ENCODE measurements at regions not wholly inside any gene's neighbourhood (a gene's known extent, or its start where the extent isn't known, plus 50 kb on each side); places are given as distances from the start of the nearest gene placed in this dataset.

- no peak for DNase-seq
Measured at GRCh38 chr13:33953781-33954180, 135.8 kb downstream of the RFC3 start.

GRCh38 chr13:33956346-33956745, 138.4 kb downstream of the RFC3 start:
- no peak for DNase-seq

- DNase-seq: no peak
Measured at GRCh38 chr13:33957497-33957905, 139.6 kb downstream of the RFC3 start.

DNA sequence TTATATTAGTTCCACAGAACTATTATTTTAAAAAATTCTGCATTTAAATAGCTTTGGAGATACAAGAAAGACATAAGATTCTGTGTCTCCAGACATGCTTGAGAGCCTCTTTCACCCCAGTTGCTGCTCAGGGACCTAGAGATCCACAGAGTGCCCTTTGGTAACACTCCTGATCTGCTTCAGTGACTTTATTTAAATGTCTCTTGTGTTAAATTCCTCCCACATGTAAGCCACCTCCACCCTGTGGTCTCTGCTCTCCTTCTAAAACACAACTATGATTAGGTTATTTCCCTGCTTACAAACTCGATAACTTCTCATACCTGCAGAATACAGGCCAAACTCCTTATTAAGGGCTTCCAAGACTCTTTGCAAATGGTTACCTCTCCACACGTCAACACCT, 141.0 kb downstream of the RFC3 start:
- no peak for DNase-seq

DNA sequence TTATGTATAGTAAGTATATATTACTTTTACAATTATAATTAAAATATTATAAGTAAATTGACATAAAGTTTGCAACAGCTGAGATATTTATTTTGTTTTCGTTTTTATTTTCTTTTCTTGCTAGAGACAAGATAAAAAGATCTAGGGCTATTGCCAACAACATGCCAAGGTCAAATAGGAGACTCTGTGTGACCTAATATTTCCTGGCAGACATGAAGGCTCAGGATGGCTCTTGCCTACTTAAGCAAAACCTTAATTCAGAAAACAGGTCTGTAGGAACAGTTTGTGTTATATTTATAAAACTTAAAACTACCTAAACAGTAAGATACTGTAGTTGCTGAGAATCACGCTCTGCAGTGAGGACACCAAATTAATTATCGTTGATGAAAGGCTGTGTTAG, 145.2 kb downstream of the RFC3 start:
- DNase-seq: no peak

- no peak for DNase-seq
Measured at GRCh38 chr13:33963895-33964294, 145.9 kb downstream of the RFC3 start.

- DNase-seq: no peak
Measured at GRCh38 chr13:33968520-33969507, 150.9 kb downstream of the RFC3 start.

- DNase-seq: no peak
Measured at GRCh38 chr13:33970746-33971561, 153.0 kb downstream of the RFC3 start.

DNA sequence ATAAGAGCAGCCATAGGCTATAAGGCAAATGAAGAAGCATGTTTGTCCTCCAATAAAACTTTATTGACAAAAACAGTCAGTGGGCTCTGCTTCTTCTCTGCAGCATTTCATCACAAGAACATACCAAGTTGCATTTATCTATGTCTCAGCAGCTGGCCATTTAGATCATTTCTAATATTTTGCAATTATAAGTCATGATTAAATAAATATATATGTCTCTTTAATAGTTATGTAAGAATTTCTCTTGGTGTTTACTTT, 153.5 kb downstream of the RFC3 start:
- DNase-seq: no peak

DNA sequence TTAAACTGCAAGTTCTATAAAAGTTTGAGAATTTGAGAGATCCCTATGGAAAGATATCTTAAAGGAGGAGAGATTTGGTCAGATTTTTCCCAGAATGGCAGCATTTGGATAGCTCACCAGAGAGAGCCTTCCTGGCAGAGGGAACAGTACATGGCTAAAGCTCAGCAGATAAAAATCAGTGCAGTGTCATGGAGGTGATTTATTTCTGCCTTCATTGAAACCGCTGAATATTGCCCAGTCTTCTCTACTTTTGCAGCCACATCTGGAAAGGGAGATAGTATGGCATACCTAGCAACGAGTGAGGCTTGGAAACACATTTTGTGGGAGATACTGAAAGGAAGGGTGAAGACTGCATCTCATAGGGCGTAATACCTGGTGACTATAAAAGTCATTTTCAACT, 155.2 kb downstream of the RFC3 start:
- no peak for DNase-seq

- no peak for DNase-seq
Measured at GRCh38 chr13:33976965-33977364, 159.0 kb downstream of the RFC3 start.

DNA sequence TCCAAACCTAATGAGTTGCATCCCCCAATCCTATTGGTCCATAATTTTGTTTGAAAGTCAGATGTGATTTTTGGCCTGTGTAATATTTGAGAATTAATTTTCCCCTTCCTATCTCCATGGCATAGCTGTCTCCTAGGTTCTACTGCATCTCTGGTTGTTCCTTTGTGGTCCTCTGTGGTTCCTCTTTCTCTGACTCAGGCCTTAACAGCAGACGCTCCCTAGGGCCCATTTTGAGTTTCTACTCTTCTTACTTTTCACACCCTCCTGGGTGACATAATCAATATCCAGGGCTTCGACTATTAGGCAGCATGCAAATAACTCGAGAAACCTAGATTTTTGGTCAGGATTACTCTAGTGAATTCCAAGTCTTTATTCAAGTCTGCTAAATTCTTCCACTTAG, 160.7 kb downstream of the RFC3 start:
- no peak for DNase-seq

- DNase-seq: no peak
Measured at GRCh38 chr13:33992881-33993336, 175.0 kb downstream of the RFC3 start.

DNA sequence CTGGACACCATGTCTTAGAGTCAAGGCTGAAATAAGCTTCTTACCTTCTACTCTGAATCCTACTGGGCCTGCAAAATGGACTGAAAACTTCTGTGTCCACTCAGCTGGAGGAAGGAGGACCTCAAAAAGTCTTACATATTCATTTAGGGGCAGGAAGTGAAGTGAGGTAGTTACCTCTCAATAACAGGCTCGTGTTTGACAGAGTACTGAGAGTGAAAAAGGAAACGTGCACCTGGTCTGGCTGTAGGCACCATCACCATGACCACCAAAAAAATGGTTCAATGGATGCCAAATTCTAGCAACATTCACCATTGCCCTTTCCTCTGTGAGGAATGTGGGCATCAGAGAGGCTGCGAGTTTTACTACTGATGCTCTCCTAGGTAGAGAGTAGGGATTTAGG, 176.2 kb downstream of the RFC3 start:
- no peak for DNase-seq

- DNase-seq: no peak
Measured at GRCh38 chr13:33994826-33995502, 177.0 kb downstream of the RFC3 start.

DNA sequence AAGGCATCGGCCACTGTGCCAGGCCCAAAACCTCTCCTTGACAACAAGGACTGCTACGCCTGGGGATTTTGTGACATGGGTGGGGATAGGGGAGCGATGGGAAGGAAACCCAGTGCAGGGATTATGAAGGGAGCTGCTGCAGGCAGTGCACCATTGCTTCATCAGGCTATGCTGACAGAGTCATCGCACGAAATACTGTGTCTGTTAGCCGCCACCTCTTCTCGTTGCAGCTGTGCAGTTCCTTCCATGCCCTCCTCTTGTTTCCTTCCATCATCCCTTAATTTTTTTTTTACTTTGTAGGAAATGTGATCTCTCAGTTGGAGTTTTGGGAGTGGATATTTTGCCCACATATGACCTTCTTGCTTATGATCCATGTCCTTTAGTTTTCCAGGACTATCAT, 178.7 kb downstream of the RFC3 start:
- DNase-seq: no peak

DNA sequence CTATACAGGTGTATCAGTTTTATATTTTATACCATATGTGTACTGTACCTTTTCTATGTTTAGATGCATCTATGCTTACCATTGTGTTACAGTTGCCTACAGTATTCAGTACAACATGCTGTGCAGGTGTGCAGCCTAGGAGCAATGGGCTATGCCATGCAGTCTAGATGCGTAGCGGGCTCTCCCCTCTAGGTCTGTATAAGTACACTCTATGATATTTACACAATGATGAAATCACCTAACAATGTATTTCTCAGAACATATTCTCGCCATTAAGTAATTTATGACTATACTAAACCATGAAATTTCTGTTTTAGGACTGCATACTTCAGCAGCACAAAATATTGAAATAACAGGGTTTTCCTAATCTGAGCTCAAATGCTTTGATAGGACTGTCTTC, 179.6 kb downstream of the RFC3 start:
- no peak for DNase-seq

DNA sequence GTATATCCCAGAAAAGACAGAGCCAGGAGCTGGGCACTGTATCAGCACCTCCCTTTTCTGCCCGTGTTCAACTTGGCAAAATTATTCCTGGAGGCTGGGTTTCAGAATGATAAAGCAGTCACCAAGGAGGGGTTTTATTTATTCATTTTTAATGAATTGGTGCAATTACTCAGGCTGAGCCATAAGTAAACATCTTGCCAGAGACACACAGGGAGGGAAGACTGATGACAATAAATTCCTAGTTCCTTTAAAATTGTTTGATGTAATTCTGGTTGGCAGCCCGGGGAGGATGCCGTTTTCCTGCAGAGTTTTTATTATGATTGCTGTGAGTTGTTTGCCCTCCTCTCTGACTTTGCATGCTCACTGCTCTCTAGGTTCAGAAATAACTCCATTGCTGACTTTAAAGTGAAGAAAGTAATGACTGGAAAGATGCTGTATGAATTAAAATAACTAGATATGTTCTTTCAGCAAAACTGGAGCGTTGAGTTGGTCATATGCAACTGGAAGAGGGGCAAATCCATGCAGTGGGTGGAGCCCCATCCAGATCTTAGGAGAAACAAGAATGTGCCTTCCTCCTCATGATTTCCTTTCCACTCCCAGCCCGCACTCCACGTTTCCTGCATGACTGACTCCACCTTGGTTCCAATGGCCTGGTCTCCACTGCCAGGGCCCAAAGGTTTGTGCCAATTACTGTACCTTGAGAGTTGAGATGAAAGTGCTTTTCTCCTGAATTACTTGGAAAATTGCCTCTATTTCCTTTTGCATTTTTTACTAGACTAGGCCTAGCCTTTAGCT, 182.1 kb downstream of the RFC3 start:
- no peak for DNase-seq

- DNase-seq: no peak
Measured at GRCh38 chr13:34000955-34001354, 183.0 kb downstream of the RFC3 start.

DNA sequence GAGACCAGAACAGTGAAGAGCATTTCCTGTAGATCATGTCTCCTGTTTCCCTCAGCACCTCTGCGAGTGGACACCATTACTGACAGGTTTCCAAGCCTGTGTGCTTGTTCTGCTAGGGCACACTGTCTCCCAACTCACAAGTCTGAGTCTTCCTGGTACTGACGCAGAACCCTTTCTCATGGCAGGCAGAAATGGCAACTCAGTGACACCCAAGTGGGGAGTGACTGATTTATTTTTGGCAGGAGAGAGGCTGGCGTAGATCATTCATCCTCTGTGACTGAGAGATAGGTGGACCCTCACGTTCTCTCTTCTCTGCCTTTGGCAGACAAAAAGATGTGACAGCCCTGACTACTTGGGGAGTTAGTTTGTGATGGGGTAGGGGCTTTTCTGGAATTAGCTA, 183.4 kb downstream of the RFC3 start:
- no peak for DNase-seq

DNA sequence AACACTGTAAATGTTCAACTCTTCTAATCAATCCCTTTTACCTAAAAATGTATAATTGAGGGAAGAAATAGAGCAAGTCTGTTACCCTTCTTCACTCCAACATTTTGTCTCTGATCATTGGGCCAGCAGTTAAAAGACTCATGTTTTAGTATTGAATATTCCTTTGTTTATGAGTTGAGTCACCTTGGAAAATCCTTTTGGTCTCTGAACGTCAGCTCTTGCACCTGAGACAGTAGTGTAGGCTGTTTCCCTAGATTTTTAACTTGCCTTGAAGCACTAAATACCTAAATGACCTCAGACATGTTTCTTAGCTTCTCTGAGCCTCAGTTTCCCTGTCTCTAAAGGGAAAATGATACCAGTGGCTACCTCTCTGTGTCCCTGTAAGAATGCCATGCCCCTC, 184.2 kb downstream of the RFC3 start:
- no peak for DNase-seq

DNA sequence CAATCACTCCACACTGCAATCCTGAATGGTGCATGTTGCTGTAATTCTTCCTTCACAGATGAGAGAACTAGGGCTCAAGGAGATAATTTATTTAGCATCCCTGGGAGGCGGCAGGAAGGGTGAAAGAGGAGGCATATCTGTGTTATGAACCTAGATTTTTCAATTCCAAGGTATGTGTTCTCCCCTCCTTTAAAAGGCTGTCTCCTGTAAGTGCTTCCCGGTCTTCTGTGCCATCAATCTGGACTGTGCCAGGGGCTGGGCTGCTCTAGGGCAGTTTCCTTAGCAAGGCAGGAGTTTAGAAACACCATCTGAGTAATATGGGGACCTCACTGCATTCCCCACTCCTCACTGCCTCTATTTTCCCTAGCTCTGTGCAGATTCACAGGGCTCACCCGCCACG, 185.0 kb downstream of the RFC3 start:
- DNase-seq: no peak

- DNase-seq: no peak
Measured at GRCh38 chr13:34003656-34004055, 185.7 kb downstream of the RFC3 start.
